ENCODE measurements at regions not wholly inside any gene's neighbourhood (a gene's known extent, or its start where the extent isn't known, plus 50 kb on each side); places are given as distances from the start of the nearest gene placed in this dataset.

DNA sequence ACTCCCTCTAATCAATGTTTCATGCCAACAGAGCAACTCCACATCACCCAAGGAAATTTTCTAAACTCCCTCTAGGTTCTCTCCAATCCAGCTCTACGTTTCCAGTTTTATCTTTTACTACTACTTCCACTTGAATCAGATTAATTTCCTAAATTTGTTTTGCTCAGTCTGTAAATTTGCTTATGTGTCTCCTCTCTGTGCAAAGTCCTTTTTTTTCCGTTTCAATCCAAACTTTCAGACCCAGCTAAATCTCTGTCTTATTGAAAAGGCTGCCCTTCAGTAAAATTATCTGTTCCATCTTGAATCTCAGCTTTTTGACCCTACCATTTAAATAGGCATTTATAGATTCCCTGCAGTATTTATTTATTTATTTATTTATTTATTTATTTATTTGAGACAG is 61.4 kb upstream of the COX10 start:
- ChIA-PET POLR2A (interaction anchor here (0.6 kb wide), 1 partner anchor 398 kb away, joined by 4 read pairs; no protein-coding TSS in a partner anchor), CTCF (no interaction called here)
- intact Hi-C loops (cut with DNase I, micrococcal nuclease) = no loop called here
- H3K27ac Mint-ChIP-seq = no peak overlapping the region
- no peaks in the 10 kb centered on the region for H3K4me1 Mint-ChIP-seq
- no peaks in the 10 kb centered on the region for H3K36me3 Mint-ChIP-seq (ENCODE audit: low read depth)
- DNase-seq (no peak), ATAC-seq (no peak)
- H3K4me3 Mint-ChIP-seq = no peak overlapping the region
- H3K27me3 Mint-ChIP-seq = no peaks in the 10 kb centered on the region
- no peaks in the 10 kb centered on the region for H3K9me3 Mint-ChIP-seq (ENCODE audit: low read depth)

DNA sequence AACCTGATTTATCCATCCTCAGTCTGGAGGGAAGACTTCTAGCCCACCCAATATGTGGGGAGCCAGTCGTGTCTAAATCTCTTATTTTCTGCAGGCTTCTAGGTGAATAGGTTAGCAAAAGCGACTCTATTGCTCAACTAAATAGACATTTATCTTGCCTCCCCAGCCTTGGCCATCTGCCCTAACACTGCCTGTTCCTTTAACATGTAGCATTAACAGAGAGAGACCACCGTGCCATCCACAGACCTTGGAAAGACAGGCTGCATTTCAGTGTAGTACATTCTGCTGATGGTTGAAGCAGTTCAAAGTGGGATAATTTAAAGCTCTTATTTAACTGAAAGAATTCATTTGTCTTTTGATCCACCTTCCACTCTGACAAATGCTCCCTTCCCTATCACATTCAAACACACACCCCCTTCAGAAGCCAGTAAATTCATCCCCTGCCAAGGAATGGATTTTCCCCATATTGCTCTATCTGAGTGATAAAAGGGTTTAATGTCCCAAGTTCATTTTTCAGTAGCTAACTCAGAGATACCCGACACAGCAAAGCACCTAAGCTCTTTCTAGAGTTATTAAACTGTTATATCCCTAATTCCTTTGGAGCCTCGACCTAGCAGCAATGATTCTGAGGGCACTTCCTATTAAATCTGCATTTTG is 58.1 kb upstream of the COX10 start:
- Mint-ChIP-seq H3K27me3 (peaks cover 2% of the 10 kb centered on the region), H3K4me1 (no peaks in the 10 kb centered on the region), H3K27ac (no peak overlapping the region), H3K9me3 (ENCODE audit: low read depth) (no peaks in the 10 kb centered on the region), H3K4me3 (no peak overlapping the region), H3K36me3 (ENCODE audit: low read depth) (no peaks in the 10 kb centered on the region)
- ATAC-seq (no peak), DNase-seq (no peak)
- intact Hi-C loops (cut with DNase I, micrococcal nuclease) = no loop called here
- POLR2A ChIA-PET = no interaction called here
- CTCF ChIA-PET = interaction anchor here (1.3 kb wide), 1 partner anchor 13 kb away, joined by 3 read pairs; no protein-coding TSS in a partner anchor

DNA sequence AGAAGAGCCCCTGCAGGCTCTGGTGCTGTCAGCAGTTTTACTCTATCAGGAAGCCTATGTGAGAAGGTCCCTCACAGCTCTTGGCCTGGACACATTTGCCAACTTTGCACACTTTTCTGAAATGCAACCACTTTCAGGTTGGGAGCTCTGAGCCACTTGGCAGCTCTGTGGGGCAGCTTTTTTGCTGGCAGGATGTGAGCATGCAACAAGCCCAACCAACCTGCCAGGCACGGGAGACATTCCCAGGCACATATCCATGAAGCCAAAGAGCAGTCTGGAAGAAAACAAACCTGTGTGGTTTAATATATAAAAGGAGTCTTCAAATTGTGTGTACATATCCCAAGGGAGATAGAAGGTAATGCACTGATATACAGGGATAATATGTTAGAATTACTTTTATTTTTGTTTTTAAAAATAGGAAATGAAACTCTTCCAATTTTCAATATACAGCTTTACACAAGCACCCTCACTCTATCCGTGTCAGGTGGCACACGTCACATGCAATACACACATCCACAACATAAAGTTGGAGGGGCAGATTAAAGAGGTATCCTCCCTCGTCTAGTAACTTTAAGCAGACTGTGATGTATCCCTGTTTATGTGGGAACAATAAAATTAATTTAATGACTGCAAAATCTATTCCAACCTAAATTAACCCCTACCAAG is 57.4 kb upstream of the COX10 start:
- ATAC-seq = no peak
- no peaks in the 10 kb centered on the region for H3K4me1 Mint-ChIP-seq
- H3K36me3 Mint-ChIP-seq (ENCODE audit: low read depth) = no peaks in the 10 kb centered on the region
- H3K27me3 Mint-ChIP-seq = peaks cover 2% of the 10 kb centered on the region
- no peak overlapping the region for H3K4me3 Mint-ChIP-seq
- CTCF ChIA-PET = interaction anchor here (1.3 kb wide), 1 partner anchor 14 kb away, joined by 3 read pairs; no protein-coding TSS in a partner anchor
- H3K27ac Mint-ChIP-seq = no peak overlapping the region
- intact Hi-C loops (cut with DNase I, micrococcal nuclease) = no loop called here
- POLR2A ChIA-PET = no interaction called here
- DNase-seq = no peak
- H3K9me3 Mint-ChIP-seq (ENCODE audit: low read depth) = no peaks in the 10 kb centered on the region

DNA sequence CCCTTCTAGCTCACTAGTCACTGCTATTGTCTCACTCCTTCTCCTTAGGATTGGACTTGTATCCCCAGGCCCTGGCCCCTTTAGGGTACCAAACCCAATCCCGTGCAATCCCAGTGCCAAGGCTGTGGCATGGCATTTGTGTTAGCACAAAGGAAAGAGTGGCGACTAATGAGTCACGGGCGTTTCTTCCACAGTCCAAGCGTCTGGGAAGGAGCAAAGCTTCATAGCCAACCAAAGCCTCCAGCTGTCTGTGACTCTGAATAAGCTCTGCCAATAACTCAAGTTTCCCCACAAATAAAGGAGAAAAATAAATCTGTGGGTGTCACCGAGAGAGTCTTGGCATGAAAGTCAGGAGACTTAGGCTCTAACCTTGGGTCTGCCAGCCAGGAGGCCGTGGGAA is 54.6 kb upstream of the COX10 start:
- POLR2A ChIA-PET = no interaction called here
- intact Hi-C loops (cut with DNase I, micrococcal nuclease) = no loop called here

DNA sequence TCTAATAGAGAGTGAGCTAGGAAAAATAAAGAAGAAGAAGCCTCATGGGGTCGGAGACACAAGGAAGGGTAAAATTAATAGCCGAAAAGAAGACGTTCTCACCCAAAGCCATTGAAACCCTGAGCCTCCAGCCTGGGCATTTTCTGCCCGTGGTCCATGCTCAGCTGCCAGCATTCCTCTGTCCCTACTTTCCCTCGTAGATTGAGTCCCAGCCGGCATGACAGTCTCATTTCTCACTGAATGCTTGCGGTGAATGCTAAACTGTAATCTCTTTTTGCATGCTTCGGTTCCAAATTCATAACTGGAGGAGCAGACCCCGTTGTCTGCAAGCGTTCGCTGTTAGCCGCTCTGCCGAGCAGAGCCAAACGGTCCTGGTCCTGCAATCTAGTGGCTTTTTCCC is 54.0 kb upstream of the COX10 start:
- no peak for ATAC-seq
- POLR2A ChIA-PET = no interaction called here
- intact Hi-C loops (cut with DNase I, micrococcal nuclease) = no loop called here
- H3K27me3 Mint-ChIP-seq = peaks cover 2% of the 10 kb centered on the region
- H3K4me3 Mint-ChIP-seq = no peak overlapping the region
- DNase-seq = no peak
- H3K27ac Mint-ChIP-seq = no peak overlapping the region
- peaks cover 9% of the 10 kb centered on the region for H3K4me1 Mint-ChIP-seq
- H3K36me3 Mint-ChIP-seq (ENCODE audit: low read depth) = no peaks in the 10 kb centered on the region
- H3K9me3 Mint-ChIP-seq (ENCODE audit: low read depth) = no peaks in the 10 kb centered on the region
- CTCF ChIA-PET = no interaction called here

More for the DNA sequence above, 54.6 kb upstream of the COX10 start:
- CTCF ChIA-PET = no interaction called here
- Mint-ChIP-seq H3K9me3 (ENCODE audit: low read depth) (no peaks in the 10 kb centered on the region), H3K4me1 (peaks cover 7% of the 10 kb centered on the region), H3K4me3 (no peak overlapping the region), H3K36me3 (ENCODE audit: low read depth) (no peaks in the 10 kb centered on the region), H3K27ac (no peak overlapping the region), H3K27me3 (peaks cover 2% of the 10 kb centered on the region)
- DNase-seq (no peak), ATAC-seq (no peak)

DNA sequence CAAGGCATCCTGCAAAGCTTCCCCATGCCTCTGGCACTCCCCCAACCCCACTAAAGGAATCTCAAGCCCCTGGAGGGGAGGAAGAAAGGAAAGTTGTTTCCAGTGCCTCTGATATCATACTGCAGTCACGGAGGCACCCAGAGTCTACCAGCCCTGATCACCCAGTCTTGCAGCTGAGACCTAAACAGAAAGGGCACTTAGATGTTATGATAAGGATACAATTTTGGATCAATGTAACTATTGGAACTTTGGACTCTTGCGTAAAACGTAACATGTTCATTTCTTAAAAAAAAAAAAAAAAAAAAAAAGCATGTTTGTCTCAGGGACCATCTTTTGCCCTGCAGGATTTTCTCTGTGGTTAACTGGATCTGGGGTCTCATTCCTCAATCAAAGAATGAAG is 52.4 kb upstream of the COX10 start:
- Mint-ChIP-seq H3K9me3 (ENCODE audit: low read depth) (no peaks in the 10 kb centered on the region), H3K36me3 (ENCODE audit: low read depth) (no peaks in the 10 kb centered on the region), H3K4me3 (no peak overlapping the region), H3K27ac (no peak overlapping the region), H3K4me1 (peaks cover 9% of the 10 kb centered on the region), H3K27me3 (peaks cover 2% of the 10 kb centered on the region)
- ChIA-PET CTCF (no interaction called here), POLR2A (no interaction called here)
- DNase-seq (no peak), ATAC-seq (no peak)
- intact Hi-C loops (cut with DNase I, micrococcal nuclease) = no loop called here

DNA sequence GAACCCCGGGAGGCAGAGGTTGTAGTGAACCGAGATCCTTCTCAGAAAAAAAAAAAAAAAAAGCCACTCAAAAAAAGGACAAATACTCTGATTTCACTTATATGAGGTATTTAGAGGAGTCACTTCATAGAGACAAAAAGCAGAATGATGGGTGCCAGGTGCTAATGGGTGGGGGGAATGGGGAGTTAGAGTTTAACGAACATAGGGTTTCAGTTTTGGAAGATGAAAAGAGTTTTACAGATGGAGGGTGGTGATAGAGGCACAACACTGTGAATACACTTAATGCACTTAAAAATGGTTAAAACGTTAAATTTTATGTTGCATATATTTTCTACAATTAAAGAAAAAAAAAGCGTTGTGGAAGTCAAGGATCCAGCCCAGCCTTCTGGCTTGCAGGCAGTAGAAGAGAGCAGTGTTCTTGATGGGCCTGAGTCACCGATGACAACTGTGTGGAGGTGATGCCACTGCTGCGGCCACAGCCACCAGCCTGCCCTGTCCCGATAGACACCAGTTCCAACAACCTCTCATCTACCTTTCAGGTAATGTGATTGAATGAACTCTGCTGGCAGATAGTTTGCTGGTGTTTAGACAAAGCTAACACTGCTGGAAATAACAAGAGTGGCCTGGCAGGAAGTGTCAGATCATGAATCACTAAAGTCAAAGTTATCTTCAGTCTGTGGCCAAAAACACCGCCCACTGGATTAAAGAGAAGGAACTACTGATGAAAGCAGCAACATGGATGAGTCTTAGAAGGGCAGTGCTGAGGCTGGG is 49.9 kb upstream of the COX10 start:
- H3K4me3 Mint-ChIP-seq = no peak overlapping the region
- POLR2A ChIA-PET = no interaction called here

More for the DNA sequence above, 49.9 kb upstream of the COX10 start:
- Mint-ChIP-seq H3K9me3 (ENCODE audit: low read depth) (no peaks in the 10 kb centered on the region), H3K27ac (no peak overlapping the region), H3K27me3 (no peaks in the 10 kb centered on the region), H3K36me3 (ENCODE audit: low read depth) (no peaks in the 10 kb centered on the region), H3K4me1 (peaks cover 9% of the 10 kb centered on the region)
- intact Hi-C loops (cut with DNase I, micrococcal nuclease) = no loop called here
- ATAC-seq = peak; percentile 57
- CTCF ChIA-PET = no interaction called here
- DNase-seq = peak; percentile 24

Data from activated CD4-positive, alpha-beta T cell treated with anti-CD3 and anti-CD28 coated beads for 36 hours (primary cell).